ENCODE measurements at regions not wholly inside any gene's neighbourhood (a gene's known extent, or its start where the extent isn't known, plus 50 kb on each side); places are given as distances from the start of the nearest gene placed in this dataset.

GRCh38 chr13:50126263-50126992, 111.2 kb downstream of the KCNRG start:
- TF ChIP-seq, protein P1, sequence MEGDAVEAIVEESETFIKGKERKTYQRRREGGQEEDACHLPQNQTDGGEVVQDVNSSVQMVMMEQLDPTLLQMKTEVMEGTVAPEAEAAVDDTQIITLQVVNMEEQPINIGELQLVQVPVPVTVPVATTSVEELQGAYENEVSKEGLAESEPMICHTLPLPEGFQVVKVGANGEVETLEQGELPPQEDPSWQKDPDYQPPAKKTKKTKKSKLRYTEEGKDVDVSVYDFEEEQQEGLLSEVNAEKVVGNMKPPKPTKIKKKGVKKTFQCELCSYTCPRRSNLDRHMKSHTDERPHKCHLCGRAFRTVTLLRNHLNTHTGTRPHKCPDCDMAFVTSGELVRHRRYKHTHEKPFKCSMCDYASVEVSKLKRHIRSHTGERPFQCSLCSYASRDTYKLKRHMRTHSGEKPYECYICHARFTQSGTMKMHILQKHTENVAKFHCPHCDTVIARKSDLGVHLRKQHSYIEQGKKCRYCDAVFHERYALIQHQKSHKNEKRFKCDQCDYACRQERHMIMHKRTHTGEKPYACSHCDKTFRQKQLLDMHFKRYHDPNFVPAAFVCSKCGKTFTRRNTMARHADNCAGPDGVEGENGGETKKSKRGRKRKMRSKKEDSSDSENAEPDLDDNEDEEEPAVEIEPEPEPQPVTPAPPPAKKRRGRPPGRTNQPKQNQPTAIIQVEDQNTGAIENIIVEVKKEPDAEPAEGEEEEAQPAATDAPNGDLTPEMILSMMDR (IDR thresholded peaks at IDR 0.05; ENCODE audit: low read length) = no peak
- no peak for TF ChIP-seq EZH2 (IDR thresholded peaks at IDR 0.05; ENCODE audit: borderline replicate concordance, low read length)

Measured in OCI-LY1 (cell line).